Activated CD4-positive, alpha-beta T cell treated with anti-CD3 and anti-CD28 coated beads, Interleukin-2, Interleukin-4, amounts not matched to agents 100 ng/mL and 50 ng/mL, durations not matched to agents 16 hours and 8 hours (primary cell): ENCODE measurements at regions not wholly inside any gene's neighbourhood (a gene's known extent, or its start where the extent isn't known, plus 50 kb on each side); places are given as distances from the start of the nearest gene placed in this dataset.

Experiments
- DNase-seq: peaks from one replicate; pipeline ENCODE4 v3.0.0-alpha.2; 2020; ENCODE audit warnings: low spot score

DNA sequence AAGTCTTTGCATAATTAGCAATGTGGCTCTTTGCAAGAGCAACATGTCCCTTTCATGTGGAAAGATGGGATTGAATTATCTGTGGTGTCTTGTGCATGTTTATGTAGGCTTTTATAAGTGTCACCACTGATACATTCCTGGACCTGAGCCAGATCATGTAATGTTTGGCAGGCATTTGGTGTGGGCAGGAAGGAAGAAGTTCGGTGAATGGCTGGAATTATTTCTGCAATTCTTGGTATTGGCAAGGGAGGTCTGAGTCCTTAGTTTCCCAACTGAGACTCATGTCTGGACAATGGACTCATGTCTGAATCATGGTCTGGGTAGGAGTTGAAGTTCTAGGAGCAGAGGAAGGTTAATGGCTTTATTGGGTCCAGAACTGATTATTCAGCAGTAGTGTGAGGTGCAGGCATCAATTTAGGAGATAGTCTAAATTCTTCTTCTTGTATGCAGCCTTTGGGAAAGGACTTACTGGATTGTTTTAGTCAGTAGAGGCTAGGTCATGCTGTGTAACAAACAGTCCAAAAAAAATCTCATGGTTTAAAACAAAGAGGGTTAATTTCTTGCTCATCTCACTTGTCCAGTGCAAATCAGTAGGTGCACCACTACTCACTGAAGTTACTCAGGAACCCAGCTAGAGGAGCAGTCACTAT is 186.5 kb upstream of the LHX5 start:
- DNase-seq: no peak

DNA sequence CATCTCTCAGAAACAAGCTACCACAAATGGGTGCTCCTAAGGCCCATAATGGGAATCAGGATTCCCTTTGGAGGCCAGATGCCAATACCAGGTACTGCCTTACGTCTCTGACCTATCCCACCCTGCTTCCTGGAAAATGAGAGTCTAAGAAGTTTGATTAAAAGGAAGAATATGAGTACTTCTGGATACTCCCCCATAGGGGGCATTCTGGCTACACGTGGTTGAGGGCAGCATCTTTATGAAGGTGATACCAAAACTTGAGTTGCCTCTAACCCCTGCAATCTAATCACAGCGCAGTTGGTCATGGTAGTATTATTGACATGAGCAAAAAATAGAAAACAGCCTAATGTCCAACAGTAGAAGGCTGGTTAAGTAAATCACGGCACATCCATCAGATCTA is 184.2 kb upstream of the LHX5 start:
- DNase-seq: no peak

DNA sequence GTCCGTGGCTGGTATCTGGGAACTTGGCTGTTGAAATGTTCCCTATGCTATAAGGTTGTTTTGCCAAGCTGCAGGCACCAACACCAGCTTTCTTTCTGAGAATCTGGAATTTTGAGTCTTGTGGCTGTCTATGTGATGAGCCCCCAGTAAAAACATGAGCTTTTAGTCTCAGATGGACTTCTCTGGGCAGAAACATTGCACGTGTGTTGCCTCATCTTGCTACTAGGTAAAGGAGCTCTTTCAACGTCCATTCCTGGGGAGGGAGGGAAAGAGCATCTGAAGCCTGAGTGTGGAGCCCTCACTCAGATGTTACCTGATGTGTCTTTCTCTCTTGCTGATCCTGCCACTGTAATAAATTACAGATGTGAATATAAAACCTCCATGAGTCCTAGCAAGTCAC is 183.8 kb upstream of the LHX5 start:
- no peak for DNase-seq

DNA sequence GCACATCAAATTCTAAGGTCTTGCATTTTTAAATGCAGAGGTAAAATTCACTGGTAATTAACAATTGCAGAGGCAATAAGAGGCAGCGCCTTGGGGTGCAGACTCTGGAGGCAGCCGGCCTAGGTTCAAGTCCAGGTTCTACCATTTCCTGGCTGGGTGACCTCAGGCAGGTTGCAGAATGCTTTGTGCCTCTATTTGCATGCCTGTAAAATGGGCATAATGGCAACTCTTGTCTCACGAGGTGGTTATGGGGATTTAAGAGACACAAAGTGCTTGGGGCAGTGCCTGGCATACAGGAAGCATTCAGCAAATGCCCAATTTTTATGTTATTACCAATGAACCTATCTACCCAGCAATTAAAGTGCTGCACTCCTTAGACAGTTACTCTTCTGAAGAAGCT is 180.0 kb upstream of the LHX5 start:
- no peak for DNase-seq

DNA sequence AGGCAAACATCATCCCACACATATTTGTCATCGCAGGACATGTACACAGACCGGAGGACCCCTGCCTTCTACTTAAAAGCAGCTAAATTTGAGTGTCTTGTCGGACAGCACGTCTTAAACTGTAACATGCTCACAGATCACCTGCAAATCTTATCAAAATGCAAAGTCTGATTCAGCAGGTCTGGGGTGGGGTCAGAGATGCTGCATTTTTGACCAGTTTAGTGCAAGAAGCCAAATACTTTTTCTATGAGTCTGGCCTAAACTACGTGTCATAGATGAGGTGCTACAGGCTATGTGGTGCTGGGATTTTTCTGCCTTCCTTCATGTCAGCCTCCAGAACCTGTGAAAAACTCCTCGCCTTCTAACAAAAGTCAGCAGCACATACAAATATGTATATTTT is 178.8 kb upstream of the LHX5 start:
- no peak for DNase-seq

DNA sequence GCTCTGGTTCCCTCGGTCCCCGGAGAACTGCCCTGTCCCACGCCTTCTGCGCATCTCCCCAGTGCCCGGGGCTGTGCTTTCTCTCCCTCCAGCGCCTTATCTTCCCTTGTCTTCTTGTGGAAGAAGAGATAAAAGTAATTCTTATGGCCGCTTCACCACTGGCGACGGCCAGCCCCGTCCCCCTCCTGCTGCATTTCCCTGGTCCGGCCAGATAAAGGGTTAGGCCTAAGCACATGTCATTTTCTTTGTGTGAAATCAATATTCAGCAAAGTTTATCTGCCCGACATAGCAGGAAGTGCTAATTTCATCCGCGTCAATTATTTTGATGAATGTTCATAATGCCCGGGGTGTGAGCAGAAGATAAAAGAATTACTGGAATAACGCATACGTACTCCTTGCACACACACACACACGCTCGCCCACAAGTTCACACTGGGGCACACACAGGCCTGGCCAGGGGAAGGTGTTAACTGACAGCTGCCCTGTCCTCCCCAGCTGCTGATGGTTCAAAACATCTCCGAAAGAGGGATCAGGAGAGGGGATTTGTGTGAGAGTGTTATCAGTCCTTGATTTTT is 177.7 kb upstream of the LHX5 start:
- DNase-seq: no peak

DNA sequence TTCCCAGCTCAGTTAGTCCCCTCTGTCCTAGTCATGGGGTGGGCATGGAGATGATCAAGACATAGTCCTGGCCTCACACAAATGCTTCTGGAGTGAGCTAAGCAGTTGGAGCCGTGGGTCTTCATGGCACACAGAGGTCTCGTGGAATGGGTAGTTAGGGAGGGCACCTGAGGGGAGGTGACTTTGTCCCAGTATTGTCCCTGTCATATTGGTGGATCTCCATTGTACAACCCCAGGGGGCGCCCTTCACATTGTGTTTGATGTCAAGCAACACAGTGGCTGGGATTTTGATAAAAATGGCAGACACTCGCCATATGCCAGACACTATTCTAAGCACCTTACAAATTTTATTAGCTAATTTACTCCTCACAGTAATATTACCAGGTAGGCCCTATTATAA is 175.4 kb upstream of the LHX5 start:
- no peak for DNase-seq

DNA sequence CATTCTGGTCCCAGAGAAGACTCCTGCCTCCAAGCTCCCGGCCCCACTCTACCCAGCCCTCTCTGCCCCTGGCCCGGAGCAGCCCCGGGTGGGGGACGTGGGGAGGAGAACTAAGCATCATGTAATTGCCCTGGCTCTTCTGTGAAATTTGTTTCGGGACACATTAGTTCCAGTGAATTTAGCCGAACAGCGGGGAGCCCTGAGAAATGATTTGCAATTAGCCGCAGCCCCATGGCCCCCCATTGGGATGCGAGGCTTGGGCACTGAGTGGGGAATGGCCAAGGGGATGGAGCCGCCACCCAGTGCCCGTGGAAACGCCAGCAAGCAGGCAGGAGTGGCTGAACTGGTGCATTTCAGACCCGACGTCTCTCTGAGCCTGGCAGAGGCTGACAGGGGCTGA is 173.9 kb upstream of the LHX5 start:
- DNase-seq: no peak

DNA sequence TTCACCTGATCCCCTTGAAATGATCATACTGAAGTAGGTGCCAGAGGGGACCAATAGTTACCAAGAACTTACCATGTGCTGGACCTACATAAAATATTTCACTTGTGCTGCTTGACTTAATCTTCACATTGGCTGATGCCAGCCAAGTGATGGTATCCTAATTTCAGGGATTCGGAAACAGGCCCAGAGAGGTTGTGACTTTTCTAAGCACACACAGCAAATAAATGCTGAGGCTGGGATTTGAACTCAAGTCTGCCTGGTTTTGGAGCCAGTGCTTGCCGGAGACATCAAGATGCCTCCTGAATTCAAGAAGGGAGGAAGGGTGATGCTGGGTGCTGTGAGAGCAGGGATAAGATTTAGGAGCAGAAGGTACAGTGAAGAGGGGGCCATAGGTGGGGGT is 173.5 kb upstream of the LHX5 start:
- DNase-seq: no peak

DNA sequence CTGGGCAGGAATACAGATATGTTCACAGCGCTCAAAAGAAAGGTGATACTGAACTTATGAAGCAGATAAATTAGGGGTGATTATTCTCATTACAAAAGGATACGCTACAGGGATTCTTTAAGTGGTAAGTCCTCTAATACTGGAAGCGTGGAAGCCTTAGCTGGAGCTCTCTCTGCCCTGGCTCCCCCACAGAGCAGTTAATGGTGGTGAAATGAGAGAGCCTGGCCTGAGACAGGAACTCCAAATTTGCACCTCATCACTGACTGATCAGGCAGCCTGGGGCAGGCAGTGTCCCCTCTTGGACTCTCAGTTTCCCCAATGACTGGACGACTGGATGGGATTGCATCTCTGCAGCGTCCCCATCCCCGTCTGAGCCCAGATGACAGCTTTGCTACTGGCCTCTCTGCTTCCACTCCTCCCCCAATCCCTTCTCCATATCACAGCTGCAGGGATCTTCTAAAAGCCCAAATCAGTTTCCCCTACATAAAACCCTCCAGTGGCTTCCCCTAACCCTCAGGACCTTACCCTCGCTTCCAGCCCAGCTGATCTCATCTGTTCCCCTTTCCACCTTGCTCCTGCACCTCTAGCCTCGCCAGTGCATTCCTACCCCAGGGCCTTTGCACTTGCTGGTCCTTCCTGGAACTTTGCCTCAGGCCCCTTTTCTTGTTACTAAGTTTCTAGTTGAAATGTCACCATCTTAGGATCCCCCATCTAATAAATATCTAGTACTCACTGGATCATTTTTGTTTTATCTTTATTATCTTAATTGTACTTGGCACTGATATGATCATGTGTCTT is 171.7 kb upstream of the LHX5 start:
- DNase-seq: no peak

DNA sequence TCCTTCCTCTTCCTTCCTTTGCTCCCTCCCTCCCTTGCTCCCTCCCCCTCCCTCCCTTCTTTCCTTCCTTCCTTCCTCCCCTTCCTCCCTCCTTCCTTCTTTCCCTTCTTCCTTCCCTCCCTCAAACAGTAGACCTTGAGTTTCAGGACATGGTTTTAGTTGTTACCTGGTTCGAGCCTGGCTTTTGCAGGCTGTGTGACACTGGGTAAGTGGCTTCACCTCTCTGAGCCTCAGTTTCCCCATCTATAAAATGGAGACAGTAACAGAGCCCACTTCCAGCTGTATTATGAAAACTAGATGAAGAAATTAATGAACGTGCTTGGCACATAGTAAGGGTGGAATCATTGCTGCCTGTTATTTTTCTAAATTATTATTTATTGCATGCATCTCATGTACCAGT is 171.0 kb upstream of the LHX5 start:
- DNase-seq: no peak

DNA sequence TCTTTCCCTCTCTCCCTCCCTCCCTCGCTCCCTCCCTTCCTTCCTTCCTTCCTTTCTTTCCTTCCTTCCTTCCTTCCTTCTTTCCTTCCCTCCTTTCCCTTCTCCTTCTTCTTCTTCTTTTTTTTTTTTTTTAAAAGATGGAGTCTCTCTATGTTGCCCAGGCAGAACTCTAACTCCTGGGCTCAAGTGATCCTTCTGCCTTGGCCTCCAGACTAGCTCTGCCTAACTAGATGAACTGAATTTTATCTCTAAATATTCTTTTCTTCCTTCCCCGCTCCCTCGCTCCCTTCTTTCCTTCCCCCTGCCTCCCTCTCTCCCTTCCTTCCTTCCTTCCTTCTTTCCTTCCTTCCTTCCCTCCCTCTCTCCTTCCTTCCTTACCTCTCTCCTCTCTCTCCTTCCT is 170.5 kb upstream of the LHX5 start:
- no peak for DNase-seq

DNA sequence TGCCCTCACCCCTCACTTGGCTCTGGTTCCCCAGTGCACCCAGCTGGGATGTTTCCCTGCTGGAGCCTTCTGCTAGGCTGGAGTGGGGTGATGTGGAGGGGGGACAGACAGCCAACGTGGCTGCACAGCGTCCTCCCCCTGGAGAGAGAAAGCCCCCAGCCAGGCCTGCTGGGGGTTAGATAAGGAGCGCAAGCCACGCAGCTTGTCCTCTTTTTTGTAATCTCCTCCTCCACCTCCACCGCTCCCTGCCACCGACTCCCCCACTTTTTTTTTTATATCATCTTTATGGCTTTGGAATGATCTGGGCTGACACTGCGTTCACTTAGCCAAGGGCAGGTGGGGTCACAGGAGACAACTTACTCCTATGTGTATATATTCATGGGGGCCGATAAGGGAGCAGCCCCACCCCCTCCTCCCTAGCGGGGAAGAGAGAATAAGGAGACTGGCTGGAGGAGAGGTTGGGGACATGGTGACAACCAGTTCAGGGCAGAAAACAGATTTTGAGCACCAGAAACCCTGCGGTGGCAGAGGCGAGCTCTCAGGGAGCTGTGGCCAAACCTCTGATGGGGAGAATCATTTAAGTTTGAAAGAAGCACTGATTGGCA is 169.9 kb upstream of the LHX5 start:
- no peak for DNase-seq

DNA sequence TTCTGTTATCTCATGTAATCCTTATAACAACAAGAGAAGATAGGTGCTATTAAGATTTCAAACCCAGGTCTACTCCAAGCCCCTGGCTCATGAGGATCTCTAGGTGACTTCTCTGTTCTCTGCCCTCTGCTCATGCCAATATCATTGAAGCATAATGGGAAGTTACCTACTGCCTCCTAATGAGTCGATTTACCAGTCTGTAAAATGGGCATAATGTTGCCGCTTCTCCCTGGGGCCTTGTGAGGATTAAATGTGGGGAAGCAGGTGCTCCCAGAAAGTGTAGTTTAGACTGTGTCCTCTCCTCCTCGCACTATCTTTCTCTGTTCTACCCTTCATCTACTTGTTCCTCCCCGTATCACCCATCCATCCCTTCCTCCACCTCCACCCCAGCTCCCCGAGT is 169.2 kb upstream of the LHX5 start:
- DNase-seq: no peak

DNA sequence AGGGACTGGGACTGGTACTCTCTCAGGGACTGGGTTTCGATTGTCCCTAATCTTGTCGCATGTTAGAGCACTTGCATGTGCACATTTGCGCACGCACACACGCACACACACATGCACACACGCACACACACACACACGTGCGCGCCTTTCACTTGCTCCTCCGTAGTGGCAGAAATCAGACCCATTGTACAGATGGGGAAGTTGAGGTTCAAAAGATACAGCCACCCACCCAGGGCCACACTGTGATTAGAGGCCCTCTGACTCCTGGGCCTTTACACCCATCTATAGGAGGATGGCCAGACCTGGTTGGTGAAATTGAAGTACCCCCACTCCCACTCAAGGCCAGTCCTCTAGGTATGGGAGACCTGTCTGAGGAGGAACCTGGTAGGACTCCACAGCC is 167.8 kb upstream of the LHX5 start:
- no peak for DNase-seq

DNA sequence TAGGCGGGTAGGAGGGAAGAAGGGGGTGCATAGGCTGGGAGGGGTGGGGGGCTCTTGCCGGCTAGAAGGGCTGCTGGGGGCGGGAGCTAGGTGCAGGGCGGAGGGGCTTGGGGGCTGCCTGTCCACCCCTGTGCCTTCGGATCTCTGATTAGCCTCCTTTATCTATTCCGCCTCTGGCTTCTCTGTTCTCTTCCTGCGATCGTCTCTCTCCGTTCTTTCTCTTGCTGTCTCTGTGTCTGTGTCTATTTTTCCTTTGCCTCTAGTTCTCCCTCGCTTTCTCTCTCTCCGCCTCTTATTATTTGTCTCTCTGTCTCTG is 166.7 kb upstream of the LHX5 start:
- DNase-seq: no peak

DNA sequence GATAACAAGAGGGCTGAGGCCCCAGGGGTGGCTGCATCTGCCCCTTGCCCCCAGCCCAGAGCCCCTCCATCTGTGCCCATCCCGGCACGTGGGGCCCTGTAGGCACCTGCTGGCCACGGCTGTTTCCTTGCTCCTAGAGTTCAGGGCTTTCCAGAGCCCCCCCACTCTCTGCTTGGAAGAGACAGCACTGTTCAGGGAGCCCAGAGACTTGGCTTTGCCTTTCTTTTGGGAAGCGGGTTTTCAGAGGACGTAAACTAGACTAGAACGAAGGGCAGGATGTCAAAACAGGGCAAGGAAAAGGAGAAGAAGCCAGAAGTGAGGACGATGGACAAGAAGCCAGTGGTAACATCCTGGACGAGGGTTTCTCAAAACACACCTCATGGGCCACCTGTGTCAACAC is 163.3 kb upstream of the LHX5 start:
- no peak for DNase-seq

DNA sequence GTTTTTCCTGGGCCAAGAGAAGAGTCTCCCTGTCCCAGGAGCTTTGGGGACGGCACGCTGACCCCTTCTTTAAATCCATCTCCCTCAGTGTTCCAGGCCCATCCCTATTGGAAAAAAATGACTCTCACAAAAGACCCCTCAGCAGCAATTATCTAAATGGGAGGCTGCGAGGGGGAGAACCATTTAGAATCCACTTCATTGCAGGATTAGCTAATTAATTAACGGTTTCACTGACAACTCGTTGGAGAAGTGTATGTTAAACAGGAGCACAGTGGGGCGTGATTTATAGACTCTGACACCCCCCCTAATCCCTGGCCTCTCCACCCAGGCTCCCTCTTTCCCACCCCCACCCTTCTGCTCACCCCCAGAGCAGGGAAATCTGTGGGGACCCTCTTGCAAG is 162.8 kb upstream of the LHX5 start:
- no peak for DNase-seq

DNA sequence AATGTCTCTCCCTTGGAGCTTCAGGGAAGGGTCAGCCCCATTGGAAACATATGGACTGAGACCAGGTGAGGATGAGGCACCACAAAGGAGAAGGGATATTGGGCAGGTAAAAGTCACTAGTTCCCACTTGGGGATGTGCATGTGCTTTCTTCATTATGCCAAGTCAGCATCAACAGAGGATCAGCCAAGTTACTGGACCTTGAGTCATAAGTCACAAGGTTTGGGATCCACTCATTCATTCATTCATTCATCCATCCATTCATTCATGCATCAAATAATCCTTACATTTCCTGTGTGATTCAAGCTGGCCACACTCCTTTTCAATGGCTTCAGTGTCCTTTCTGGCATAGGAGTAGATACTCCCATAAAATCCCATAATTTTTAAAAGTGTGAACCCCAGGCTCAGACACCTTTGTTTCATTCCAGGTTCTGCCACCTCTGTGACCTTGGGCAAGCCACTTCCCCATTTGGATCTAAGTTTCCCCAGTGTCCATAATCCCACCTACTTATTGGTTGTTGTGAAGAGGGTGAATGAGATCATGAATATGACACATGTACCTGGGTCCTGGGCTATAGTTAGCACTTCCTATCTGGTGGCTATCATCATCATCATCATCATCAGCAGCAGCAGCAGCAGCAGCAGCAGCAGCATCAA is 162.1 kb upstream of the LHX5 start:
- no peak for DNase-seq

DNA sequence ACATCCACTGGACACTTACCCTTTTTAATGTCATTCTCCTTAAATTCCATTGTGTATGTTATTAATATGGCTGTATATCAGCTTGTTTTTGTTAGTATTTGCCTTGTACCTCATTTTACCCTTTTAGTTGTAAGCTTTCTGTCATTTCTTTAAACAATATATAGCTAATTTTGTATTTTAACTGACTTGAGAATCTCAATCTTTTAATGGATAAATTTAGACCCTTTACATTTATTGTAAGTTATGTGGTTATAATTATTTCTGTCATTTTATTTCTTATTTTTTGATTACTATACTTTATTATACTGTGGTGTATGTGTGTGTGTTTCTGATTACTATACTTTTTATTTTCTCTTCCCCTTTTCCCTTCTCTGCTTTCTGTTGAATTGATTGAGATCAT is 159.0 kb upstream of the LHX5 start:
- no peak for DNase-seq

DNA sequence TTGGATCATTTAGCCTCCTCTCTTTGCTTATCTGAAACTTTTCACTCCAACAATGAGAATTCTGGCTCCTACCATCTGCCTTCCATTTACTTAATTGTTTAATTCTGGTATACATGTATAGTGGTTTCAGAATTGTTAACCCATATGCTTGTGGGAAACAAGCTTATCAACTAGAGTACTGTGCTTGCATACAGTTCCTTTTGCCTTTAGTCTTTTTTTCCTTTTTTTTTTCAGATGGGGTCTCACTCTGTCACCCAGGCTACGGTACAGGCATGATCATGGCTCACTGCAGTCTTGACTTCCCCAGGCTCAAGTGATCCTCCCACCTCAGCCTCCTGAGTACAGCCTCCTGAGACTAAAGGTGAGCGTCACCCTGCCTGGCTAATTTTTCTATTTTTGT is 153.8 kb upstream of the LHX5 start:
- no peak for DNase-seq

DNA sequence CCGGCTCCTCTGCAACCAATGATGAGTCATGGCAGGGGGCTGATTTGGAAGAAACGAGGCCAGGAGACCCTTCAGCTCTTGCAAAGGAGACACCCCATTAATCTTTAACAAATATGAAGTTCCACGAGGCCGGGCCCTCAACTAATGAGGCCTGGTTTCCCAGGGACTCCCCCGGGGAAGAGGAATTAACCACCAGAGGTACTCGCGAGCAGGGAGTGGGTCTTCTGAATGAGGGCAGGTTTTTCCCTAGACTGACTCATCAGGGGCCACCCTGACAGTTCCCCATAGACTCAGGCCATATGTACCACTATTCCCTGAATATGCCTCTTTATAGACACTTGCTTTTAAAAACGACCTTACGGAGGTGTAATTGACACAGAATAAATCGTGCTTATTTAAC is 150.7 kb upstream of the LHX5 start:
- DNase-seq: no peak

DNA sequence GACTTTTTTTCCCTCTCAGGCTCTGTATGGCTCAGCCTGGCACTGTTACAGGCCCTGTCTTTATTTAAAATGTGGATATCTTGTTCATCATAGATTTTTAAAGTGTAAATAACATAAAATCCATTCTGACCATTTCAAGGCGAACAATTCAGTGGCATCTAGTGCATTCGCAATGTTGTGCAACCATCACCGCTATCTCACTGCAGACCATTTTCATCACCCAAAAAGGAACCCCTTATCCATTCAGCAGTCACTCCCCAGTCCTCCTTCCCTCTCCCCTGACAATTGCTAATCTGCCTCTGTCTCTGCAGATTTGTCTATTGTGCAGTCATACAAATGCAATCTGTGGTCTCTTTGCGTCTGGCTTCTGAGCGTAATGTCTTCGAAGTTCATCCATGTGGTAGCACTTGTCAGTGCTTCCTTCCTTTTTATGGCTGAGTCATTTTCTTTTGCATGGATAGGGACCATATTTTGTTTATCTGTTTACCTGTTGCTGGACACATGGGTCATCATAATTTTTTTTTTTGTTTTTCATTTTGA is 148.8 kb upstream of the LHX5 start:
- no peak for DNase-seq
